ENCODE measurements at regions not wholly inside any gene's neighbourhood (a gene's known extent, or its start where the extent isn't known, plus 50 kb on each side); places are given as distances from the start of the nearest gene placed in this dataset.

- DNase-seq (ENCODE audit: low spot score) = no peak
These were observed 114.9 kb upstream of the MYCN start for GRCh38 chr2:15825276-15825980.

- no peak for DNase-seq (ENCODE audit: low spot score)
These were observed 114.1 kb upstream of the MYCN start for GRCh38 chr2:15826273-15826717.

- DNase-seq (ENCODE audit: low spot score) = no peak
These were observed 113.3 kb upstream of the MYCN start for GRCh38 chr2:15827001-15827400.

- DNase-seq (ENCODE audit: low spot score) = no peak
These were observed 111.8 kb upstream of the MYCN start for GRCh38 chr2:15828576-15828975.

- no peak for DNase-seq (ENCODE audit: low spot score)
These were observed 111.1 kb upstream of the MYCN start for GRCh38 chr2:15829091-15829801.

- no peak for DNase-seq (ENCODE audit: low spot score)
These were observed 110.4 kb upstream of the MYCN start for GRCh38 chr2:15829985-15830384.

GRCh38 chr2:15830937-15831549 is 109.3 kb upstream of the MYCN start:
- DNase-seq (ENCODE audit: low spot score) = no peak

- DNase-seq (ENCODE audit: low spot score) = no peak
These were observed 108.2 kb upstream of the MYCN start for GRCh38 chr2:15832030-15832709.

GRCh38 chr2:15832849-15833680 is 107.3 kb upstream of the MYCN start:
- no peak for DNase-seq (ENCODE audit: low spot score)

- DNase-seq (ENCODE audit: low spot score) = no peak
These were observed 106.6 kb upstream of the MYCN start for GRCh38 chr2:15833731-15834130.

- no peak for DNase-seq (ENCODE audit: low spot score)
These were observed 105.8 kb upstream of the MYCN start for GRCh38 chr2:15834381-15835031.

- no peak for DNase-seq (ENCODE audit: low spot score)
These were observed 104.2 kb upstream of the MYCN start for GRCh38 chr2:15835991-15836688.

GRCh38 chr2:15836689-15837610 is 103.4 kb upstream of the MYCN start:
- no peak for DNase-seq (ENCODE audit: low spot score)

GRCh38 chr2:15838481-15839090 is 101.8 kb upstream of the MYCN start:
- no peak for DNase-seq (ENCODE audit: low spot score)

- no peak for DNase-seq (ENCODE audit: low spot score)
These were observed 100.8 kb upstream of the MYCN start for GRCh38 chr2:15839426-15840124.

GRCh38 chr2:15840148-15840547 is 100.2 kb upstream of the MYCN start:
- DNase-seq (ENCODE audit: low spot score) = no peak

GRCh38 chr2:15840969-15841368 is 99.4 kb upstream of the MYCN start:
- no peak for DNase-seq (ENCODE audit: low spot score)

GRCh38 chr2:15841776-15842560 is 98.4 kb upstream of the MYCN start:
- DNase-seq (ENCODE audit: low spot score) = no peak

Measured in kidney capillary endothelial cell (primary cell).